Putamen (tissue), 1 donor: ENCODE measurements at regions not wholly inside any gene's neighbourhood (a gene's known extent, or its start where the extent isn't known, plus 50 kb on each side); places are given as distances from the start of the nearest gene placed in this dataset.

Experiments
- DNase-seq: peaks from one replicate; pipeline ENCODE4 v3.0.0-alpha.2; 2016; ENCODE audit warnings: low spot score

- no peak for DNase-seq
Measured at GRCh38 chr17:62913991-62914570, 52.0 kb upstream of the TANC2 start.

- DNase-seq = no peak
Measured at GRCh38 chr17:62912363-62912762, 53.7 kb upstream of the TANC2 start.

GRCh38 chr17:62911114-62911513 is 54.9 kb upstream of the TANC2 start:
- DNase-seq = no peak

DNA sequence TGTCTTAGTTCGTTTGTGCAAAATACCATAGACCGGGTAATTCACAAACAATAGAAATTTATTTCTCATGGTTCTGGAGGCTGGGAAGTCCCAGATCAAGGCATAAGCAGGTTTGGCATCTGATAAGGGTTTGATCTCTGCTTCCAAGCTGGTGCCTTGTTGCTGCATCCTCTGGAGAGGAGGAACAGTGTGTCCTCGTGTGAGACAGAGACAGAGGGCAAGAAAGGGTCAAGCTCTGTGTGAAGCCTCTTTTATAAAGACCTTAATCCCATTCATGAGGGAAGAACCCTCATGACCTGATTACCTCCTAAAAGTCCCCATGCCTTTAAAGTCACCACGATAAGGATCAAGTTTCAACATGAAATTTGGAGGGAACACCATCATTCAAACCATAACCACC is 55.8 kb upstream of the TANC2 start:
- no peak for DNase-seq

DNA sequence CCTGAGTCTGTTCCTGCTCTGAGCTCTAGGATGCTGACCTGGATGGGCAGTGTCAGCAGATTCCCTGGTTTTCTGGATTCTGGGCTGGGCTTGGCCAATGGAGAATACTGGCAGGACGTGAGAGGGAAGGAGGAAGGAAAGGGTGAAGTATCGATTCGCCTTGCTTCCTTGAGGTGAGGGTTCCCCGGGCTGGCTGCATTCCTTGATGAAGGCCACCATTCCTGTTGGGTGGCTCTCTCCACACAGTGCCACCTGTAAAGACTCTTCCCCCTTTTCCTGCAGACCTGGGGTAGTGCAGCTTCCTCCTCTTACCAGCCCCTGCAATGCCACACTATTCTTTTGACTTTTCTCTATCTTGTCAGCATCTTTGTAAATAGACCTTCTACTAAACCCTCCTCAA is 58.1 kb upstream of the TANC2 start:
- DNase-seq = no peak

GRCh38 chr17:62906881-62907280 is 59.2 kb upstream of the TANC2 start:
- DNase-seq = no peak

GRCh38 chr17:62905233-62905632 is 60.8 kb upstream of the TANC2 start:
- no peak for DNase-seq

- DNase-seq = no peak
Measured at GRCh38 chr17:62902531-62903220, 63.4 kb upstream of the TANC2 start.

DNA sequence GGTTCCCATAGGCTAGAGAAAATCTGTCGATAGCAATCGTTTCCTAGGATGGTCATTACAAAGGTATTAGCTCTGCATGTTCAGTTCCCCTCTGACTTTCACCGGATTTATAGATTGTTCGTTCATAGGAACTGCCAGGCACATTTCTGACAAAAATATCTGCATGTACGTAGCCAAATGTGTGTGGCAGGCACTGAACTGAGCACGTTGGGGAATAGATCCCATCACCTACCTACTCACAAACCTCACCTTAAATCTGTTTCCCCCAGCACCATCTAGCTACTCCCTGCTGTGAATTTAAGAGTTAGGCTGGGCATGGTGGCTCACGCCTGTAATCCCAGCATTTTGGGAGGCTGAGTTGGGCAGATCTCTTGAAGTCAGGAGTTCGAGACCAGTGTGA is 64.5 kb upstream of the TANC2 start:
- DNase-seq = no peak

DNA sequence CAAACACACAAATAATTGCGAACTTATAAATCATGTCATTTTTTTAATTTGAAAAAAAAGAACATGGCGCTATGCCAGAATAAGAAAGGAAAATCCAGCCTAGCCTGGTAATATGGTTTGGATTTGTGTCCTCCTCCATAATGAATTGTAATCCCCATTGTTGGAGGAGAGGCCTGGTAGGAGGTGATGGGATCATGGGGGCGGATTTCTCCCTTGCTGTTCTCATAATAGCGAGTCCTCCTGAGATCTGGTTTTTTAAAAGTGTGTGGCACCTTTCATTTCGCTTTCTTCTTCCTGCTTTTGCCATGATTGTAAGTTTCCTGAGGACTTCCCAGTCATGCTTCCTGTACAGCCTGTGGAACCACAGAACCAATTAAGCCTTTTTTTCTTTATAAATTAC is 65.9 kb upstream of the TANC2 start:
- peak; percentile 39 for DNase-seq

DNA sequence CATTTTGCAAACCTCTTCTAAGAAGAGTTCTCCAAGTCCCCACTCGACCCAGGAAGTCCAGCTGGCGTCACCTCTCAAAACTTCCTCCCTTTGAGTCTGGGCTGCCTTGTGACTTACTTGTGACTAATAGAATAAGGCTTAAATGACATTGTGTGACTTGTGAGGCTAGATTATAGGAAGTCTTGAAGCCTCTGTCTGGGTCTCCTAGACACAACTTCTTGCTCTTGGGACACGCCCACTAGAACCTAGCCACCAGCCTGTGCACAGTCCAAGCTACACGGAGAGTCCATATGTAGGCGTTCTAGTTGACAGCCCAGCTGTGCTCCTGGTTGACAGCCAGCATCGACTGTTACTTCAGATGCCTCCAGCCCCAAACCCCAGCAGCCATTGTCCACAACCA is 66.7 kb upstream of the TANC2 start:
- no peak for DNase-seq

- no peak for DNase-seq
Measured at GRCh38 chr17:62898239-62898864, 67.7 kb upstream of the TANC2 start.

DNA sequence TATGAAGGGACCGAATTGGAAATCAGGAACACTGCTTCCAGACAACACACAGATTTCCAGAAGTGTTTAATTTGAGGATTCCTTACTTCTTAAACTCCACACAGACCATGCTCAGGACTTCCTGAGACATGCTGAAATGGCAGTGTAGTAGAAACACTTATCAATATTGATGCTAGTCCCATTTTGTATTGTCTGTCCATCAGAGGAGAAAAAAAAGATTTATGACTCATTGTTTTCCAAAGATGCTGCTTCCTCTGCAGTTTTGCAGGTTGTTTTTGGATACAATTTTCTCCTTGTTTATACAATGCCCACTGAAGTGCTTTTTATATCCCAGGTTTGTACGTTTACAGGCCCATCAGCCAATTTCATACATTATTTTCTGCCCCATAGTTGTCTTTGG is 68.3 kb upstream of the TANC2 start:
- DNase-seq = no peak

DNA sequence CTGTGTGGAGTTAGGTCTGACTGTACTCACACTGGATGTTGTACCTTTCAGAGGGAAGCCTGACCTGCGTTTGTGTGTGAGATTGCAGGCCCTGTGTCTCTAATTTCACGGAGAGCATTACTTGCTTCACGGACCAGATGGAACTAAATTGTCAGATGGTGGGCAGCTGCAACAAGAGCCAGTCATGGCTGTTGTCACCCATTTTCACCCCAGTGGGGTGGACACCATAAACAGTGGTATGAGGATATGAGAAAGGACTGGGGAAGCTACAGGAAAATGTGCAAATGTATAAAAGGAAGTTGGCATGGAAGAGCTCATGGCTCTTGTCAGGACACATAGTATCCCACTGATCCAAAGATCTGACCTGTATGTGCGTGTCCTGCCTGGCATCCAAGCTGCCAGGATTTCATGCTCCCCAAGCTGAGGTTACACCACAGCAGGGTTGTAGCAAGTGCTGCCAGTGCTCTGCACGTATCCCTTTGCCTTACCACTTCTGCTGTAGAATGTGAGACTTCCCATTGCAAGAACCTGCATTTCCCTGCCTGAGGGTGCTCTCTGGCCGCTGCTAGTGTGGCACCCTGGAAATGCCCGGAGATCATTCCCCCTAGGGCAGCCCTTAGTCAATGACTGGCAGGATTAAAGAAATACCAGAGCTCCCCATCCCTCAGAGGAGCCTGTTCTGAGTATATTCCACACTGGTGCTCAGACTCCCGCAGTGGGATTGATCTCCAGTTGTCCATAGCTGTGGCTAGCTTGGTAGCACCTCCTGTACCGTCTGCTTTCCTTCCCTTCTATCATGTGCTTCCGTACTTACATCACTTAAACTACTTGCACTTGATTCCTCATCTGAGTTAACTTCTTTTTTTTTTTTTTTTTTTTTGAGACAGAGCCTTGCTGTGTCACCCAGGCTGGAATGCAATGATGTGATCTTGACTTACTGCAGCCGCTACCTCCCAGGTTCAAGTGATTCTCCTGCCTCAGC is 70.4 kb upstream of the TANC2 start:
- no peak for DNase-seq

GRCh38 chr17:62892870-62893338 is 73.1 kb upstream of the TANC2 start:
- no peak for DNase-seq

GRCh38 chr17:62892061-62892675 is 73.9 kb upstream of the TANC2 start:
- DNase-seq = no peak

GRCh38 chr17:62891659-62892058 is 74.4 kb upstream of the TANC2 start:
- DNase-seq = no peak

- DNase-seq = no peak
Measured at GRCh38 chr17:62888765-62889164, 77.3 kb upstream of the TANC2 start.

DNA sequence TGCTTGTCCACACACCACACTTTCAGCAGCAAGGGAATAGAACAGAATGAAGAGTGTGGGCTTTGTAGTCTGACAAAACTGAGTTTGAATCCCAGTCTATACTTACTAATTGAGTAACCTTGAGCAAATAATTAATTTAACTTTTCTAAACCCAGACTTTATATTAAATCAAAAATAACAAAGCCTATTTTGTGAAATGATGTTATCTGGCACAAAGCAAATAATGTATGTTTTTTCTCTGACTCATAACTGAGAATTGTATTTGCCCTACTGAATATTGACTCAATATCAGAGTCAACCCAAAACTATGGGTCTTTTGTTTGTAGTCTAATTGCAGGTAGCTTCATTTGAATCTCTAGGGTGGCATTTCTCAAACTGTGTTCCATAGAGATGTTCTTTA is 77.9 kb upstream of the TANC2 start:
- DNase-seq = no peak

GRCh38 chr17:62887437-62887836 is 78.6 kb upstream of the TANC2 start:
- DNase-seq = no peak

GRCh38 chr17:62884781-62885180 is 76.7 kb upstream of the MARCHF10 start:
- DNase-seq = no peak

DNA sequence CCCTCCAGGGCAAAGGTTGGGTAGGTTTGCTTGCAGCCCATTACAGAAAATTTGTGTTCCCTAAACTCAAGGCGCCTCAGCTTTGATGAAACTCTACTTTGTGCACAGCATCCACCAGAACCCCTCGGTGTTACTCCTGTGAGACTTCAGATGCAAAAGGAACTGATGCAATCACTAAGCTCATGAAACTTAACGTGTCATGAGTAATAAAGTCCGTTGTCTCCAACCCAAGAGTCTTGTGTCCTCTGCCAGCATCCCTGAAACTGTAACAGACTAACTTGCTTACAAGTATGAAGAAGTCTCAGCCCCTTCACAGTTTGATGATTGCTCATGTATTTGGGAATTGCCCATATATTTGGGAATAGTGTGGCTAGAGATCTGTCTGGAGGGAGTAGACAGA is 74.8 kb upstream of the MARCHF10 start:
- no peak for DNase-seq
